ENCODE measurements at regions not wholly inside any gene's neighbourhood (a gene's known extent, or its start where the extent isn't known, plus 50 kb on each side); places are given as distances from the start of the nearest gene placed in this dataset.

- TF ChIP-seq NRF1 (conservative IDR thresholded peaks at IDR 0.05; ENCODE audit: low read depth, low read length) = no peak
- no peak for TF ChIP-seq ETV6 (conservative IDR thresholded peaks at IDR 0.05 in 1 of 2, IDR thresholded peaks at IDR 0.05 in 1 of 2; ENCODE audit: borderline replicate concordance in 1 of 2, low read depth in 1 of 2)
- TF ChIP-seq CHD4 (IDR thresholded peaks at IDR 0.05) = no peak
- TF ChIP-seq ATF2 (IDR thresholded peaks at IDR 0.05; ENCODE audit: low read length) = no peak
- TF ChIP-seq PBX3 (IDR thresholded peaks at IDR 0.05; ENCODE audit: insufficient replicate concordance, low read depth, low read length) = no peak
Measured at GRCh38 chr9:19703702-19704101, 85.1 kb downstream of the SLC24A2 start (continued).

GRCh38 chr9:19701991-19702390, 86.8 kb downstream of the SLC24A2 start:
- in situ Hi-C loops (cut with MboI) (no loop called here), intact Hi-C loops (cut with micrococcal nuclease; ENCODE audit: unreplicated experiment) (no loop called here)
- BruUV-seq (replicated peaks) = no TSS peak
- CTCF ChIA-PET = no interaction called here
- TF ChIP-seq STAT3 (IDR thresholded peaks at IDR 0.05; ENCODE audit: low read depth, low read length) (no peak), RAD21 (IDR thresholded peaks at IDR 0.05; ENCODE audit: insufficient read depth, low read depth, low read length) (no peak), ATF3 (IDR thresholded peaks at IDR 0.05; ENCODE audit: borderline replicate concordance, extremely low read depth, low read depth, low read length) (no peak), BHLHE40 (IDR thresholded peaks at IDR 0.05; ENCODE audit: borderline replicate concordance in 1 of 2, low read depth in 2 of 2, low read length in 1 of 2) (no peak), HDAC2 (IDR thresholded peaks at IDR 0.05) (no peak), FOXK2 (IDR thresholded peaks at IDR 0.05) (no peak), PAX5 (IDR thresholded peaks at IDR 0.05; ENCODE audit: borderline replicate concordance, low read depth, low read length) (no peak), SIX5 (IDR thresholded peaks at IDR 0.05; ENCODE audit: low read depth, low read length, severe bottlenecking) (no peak)
- no peak overlapping the region for H3K4me3 ChIP-seq
- no peaks in the 10 kb centered on the region for H3K9me3 ChIP-seq (replicated peaks; ENCODE audit: control insufficient read depth, insufficient read depth, low read length)
- DNase-seq (ENCODE audit: low read depth, low spot score) (no peak), FAIRE-seq (no peak), ATAC-seq (no peak)
- H3K27me3 ChIP-seq (replicated peaks in 1 of 2; ENCODE audit: control insufficient read depth in 2 of 2, insufficient read depth in 2 of 2, low read length in 1 of 2) = no peaks in the 10 kb centered on the region
- H2AFZ ChIP-seq (ENCODE audit: control insufficient read depth, low read depth, low read length) = no peak overlapping the region
- H3K79me2 ChIP-seq (ENCODE audit: control insufficient read depth, insufficient read depth, low read length) = no peaks in the 10 kb centered on the region
- POLR2A ChIA-PET = no interaction called here
- no peak overlapping the region for H3K27ac ChIP-seq (ENCODE audit: control insufficient read depth, insufficient read depth)
- RAD21 ChIA-PET (ENCODE audit: unreplicated experiment) = no interaction called here
- no peak overlapping the region for H3K9ac ChIP-seq (ENCODE audit: control insufficient read depth, insufficient read depth, low read length)
- no peak overlapping the region for H3K4me2 ChIP-seq (ENCODE audit: control insufficient read depth, insufficient read depth)
- no peaks in the 10 kb centered on the region for H3K4me1 ChIP-seq (ENCODE audit: control insufficient read depth, insufficient read depth, low read length)
- SMC1A ChIA-PET (ENCODE audit: uncharacterized antibody, unreplicated experiment) = no interaction called here
- H4K20me1 ChIP-seq (ENCODE audit: control insufficient read depth, insufficient read depth) = no peaks in the 10 kb centered on the region
- 3% methylated on average over 2 of the region's 2 CpGs for WGBS (ENCODE audit: insufficient coverage, insufficient replicate concordance, low lambda C conversion rate, missing lambda C conversion rate)
- H3K36me3 ChIP-seq (ENCODE audit: control insufficient read depth in 2 of 2, insufficient read depth in 2 of 2, low read length in 1 of 2) = no peaks in the 10 kb centered on the region
